Hematopoietic multipotent progenitor cell treated with erythropoietin and hydrocortisone succinate and interleukin-3 and kit ligand, for 15 days (in vitro differentiated cells): ENCODE measurements at regions not wholly inside any gene's neighbourhood (a gene's known extent, or its start where the extent isn't known, plus 50 kb on each side); places are given as distances from the start of the nearest gene placed in this dataset.
"Not testable (repeated sequence)": the region's sequence is repeated elsewhere in the genome, so short reads cannot be mapped to it uniquely, and the experiment has no call there.

Source experiments
- DNase-seq: peaks from one replicate; pipeline ENCODE4 v3.0.0-alpha.2; 2015; ENCODE audit warnings: low spot score

DNA sequence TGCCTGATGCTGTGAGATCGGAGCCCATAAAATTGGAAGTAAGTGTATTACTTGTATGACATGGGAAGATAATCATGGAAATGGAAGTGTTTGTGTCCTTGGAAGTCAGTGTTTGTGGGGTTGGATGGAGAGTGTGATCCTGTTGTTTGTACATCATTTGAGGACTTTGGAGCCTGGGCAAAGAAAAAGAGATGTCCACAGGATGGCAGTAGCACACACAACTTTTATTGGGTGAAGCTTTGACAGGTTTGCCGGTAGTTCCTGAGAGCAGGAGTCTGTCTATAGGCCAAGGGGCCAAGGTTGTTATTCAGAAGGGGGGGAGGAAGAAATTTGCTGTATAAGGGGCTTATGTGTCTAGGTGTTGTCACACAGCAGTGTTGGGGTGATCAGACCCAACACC, 533.3 kb downstream of the RPIA start:
- not testable (repeated sequence) for DNase-seq

- not testable (repeated sequence) for DNase-seq
These were observed 538.5 kb downstream of the RPIA start for GRCh38 chr2:89229979-89230378.

- not testable (repeated sequence) for DNase-seq
These were observed 539.8 kb downstream of the RPIA start for GRCh38 chr2:89231241-89231640.

GRCh38 chr2:89233931-89234330, 542.5 kb downstream of the RPIA start:
- not testable (repeated sequence) for DNase-seq

DNA sequence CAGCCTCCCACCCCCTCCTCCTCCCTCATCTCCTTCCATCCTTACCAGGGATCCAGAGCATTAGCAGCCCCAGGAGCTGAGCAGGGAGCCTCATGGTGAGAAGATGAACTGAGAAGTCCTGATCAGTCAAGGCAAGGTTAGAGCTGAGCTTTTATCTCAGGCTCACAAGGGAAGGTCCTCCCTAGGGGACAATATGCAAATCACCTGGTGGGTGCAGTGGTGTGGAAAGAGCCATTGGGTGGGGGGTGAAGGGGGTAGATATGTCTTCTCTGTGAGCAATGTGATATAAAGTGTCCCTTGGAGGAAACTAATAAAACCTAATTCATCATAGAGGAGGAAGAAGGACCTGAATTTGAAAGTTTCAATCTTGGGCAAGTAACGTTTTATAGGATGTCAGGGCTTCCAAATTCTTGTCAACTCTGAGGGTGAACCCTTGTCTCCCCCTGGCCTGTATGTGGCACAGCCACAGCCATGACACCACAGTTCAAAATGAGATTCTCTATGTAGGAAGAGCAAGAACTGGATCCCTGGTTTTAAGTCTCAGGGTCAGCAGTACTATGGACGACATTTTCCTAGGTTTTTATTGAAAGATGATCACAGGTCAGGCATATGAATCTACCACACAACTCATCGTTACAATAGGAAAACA, 543.5 kb downstream of the RPIA start:
- DNase-seq = not testable (repeated sequence)

GRCh38 chr2:89236832-89237450, 545.5 kb downstream of the RPIA start:
- not testable (repeated sequence) for DNase-seq

DNA sequence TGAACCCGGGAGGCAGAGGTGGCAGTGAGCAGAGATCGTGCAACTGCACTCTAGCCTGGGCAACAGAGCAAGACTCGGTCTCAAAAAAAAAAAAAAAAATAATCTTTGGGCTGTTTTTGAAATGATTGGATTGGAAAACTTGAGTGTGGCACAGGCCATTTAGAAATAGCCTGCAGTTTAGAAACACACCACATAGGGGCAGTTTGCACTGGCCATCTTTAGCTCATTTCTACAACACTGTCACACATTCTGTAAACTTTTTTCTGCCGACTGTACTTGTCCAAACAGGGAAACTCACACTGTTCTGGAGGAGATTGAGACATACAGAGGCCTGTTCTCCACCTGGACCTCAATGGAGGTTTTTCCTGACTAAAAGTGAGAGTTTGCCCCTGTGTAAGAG, 546.3 kb downstream of the RPIA start:
- DNase-seq = not testable (repeated sequence)

DNA sequence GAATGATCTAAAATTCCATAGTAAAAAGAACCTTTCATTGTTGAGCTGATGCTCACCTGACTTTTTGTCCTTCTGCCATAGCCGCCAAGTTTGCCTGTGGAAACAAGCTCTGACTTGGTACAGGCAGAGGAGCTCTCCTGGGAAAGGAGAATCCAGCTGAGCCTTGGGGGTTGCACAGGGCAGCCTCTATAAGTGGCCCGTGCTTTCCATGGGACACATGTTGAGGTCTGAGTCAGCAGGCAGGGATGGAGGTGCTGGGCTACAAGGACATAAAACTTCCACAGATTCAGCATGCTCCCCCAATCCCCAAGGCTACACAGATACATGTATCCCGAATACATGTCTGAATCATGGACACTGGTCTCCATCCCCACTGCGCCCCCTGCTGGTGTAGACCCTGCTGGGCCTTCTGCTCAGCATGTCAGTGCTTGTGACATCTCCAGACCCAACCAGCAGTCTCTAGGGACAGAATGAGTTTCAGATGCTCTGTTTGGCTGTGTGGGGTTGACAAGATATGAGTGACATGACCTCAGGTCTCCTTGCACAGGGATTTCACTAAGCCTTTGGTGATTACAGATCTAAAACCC, 551.7 kb downstream of the RPIA start:
- DNase-seq = not testable (repeated sequence)

GRCh38 chr2:89244407-89244806, 552.9 kb downstream of the RPIA start:
- DNase-seq = not testable (repeated sequence)

GRCh38 chr2:89245478-89245877, 554.0 kb downstream of the RPIA start:
- DNase-seq = not testable (repeated sequence)

DNA sequence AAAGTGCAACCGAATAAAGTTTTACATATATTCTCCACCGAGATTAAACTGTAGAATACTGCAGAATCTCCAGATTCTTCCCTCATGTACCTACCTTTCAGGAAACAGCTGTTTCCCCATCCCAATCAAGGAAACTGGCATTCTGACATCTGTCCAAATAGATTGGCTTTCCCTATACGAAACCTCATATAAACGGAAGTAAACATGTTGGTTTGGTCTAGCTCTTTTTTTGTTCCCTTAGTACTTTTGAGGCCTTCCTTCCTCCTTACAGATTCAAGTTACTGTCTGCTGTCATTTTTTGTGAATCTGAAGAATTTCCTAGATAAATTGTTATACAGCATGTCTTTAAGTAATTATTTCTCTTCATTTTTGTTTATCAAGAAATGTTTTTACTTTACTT, 554.6 kb downstream of the RPIA start:
- not testable (repeated sequence) for DNase-seq

GRCh38 chr2:89246620-89247019, 555.1 kb downstream of the RPIA start:
- not testable (repeated sequence) for DNase-seq

DNA sequence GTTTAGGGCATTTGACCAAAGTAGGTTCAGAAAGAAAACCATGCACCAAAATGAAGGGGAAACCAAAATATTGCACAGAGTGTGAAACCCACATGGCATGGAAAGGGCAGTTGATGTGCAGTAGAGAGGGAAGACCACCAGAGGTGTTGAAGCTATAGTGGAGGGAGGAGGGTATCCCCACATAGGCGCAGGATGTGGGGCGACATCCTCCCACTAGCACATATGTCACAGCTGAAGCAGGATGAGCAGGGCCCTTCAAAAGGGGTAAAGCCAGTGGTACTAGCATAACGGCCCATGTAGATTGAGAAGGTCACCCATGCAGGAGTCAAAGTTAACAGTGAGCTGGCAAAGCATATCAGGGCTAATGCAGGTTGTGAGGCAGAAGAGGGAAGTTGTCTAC, 563.5 kb downstream of the RPIA start:
- DNase-seq = not testable (repeated sequence)

- DNase-seq = not testable (repeated sequence)
These were observed 582.0 kb downstream of the RPIA start for GRCh38 chr2:89273443-89273842.

- DNase-seq = not testable (repeated sequence)
These were observed 589.1 kb downstream of the RPIA start for GRCh38 chr2:89280536-89280935.

DNA sequence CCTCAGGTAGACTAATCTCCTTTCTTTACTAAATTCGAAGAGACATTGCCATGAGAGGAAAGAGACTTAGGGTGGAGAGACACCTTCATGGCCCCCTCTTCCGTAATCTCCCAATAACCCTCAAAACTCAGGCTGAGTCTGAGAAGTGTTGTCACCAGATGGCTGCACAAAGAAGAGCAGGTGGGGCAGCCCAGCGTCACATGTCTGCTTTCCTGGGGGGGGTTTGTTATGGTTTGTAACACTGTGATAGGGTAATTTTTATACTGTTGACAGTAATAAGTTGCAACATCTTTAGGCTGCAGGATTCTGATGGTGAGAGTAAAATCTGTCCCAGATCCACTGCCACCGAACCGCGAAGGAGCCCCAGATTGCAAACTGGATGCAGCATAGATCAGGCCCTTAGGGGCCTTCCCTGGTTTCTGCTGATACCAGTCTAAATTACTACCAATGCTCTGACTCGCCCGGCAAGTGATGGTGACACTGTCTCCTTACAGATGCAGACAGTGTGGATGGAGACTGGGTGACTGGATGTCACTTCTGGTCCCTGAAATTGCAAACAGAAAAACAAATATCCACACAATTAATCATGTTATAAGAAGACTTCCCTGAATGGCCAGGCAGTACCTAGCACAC, 595.1 kb downstream of the RPIA start:
- DNase-seq = not testable (repeated sequence)

GRCh38 chr2:89287084-89287483, 595.6 kb downstream of the RPIA start:
- not testable (repeated sequence) for DNase-seq

DNA sequence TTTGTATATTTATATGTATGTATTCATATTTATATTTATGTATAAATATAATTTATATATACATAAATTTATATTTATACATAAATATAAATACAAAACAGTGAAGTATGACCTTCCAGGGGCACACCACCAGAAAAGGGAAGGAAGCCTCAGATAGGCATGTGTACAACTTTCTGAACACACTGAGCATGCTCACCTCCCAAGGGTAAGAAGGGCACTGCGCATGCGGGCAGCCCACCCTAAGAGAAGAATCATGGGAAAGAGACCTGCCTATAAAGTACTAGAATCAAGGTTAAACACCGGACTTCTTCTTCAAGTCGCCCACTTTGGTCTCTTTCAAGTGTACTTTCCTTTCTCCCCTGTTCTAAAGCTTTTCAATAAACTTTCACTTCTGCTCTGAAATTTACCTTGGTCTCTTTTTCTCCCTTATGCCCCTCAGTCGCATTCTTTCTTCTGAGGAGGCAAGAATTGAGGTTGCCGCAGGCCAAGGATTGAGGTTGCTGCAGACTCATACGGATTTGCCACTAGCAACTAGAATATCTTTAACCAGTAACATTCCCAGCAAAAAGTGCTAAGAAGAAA, 600.3 kb downstream of the RPIA start:
- DNase-seq = not testable (repeated sequence)

- DNase-seq = not testable (repeated sequence)
These were observed 601.9 kb downstream of the RPIA start for GRCh38 chr2:89293399-89293798.

- not testable (repeated sequence) for DNase-seq
These were observed 602.9 kb downstream of the RPIA start for GRCh38 chr2:89294335-89294734.

DNA sequence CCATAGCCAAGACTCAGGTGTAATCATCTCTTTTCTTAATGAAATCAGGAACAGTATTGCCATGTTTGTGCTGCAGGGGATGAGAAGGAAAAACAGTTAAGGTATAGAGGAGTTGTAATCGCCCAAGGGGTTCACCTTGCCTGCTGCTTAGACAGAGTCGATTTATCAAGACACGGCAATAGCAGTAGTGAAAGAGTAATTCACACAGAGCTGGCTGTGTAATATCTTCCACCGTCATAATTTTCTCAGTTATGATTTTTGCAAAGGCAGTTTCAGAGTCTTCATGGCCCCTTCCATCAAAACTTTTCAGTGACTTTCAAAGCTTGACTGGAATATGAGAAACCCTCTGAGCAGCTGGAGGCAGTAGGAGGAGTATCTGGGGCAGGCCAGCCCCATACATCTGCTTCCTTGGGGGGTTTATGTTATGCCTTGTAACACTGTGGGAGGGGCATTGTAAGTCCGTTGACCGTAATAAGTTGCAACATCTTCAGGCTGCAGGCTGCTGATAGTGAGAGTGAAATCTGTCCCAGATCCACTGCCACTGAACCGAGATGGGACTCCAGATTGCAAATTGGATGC, 605.4 kb downstream of the RPIA start:
- not testable (repeated sequence) for DNase-seq

DNA sequence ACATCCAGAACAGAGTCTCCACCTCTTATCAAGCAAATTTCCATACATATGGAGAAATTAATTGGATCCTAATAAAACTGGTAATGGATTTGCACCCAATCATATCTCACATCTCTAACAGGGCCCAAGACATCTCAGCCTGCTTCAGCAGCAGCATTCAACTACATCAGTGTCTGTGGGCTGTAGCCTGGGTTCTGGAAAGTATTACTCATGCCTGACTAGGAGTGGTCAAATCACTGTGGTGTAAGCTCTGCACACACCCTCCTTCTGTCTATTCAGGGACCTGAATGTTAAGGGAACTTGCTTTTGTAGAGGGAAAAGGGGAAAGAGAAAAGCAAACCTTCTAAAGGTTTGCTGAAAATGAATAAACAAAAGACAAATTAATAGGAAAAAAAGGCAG, 607.7 kb downstream of the RPIA start:
- DNase-seq = not testable (repeated sequence)
